ENCODE measurements at regions not wholly inside any gene's neighbourhood (a gene's known extent, or its start where the extent isn't known, plus 50 kb on each side); places are given as distances from the start of the nearest gene placed in this dataset.

GRCh38 chrX:142256935-142257334 lies 51.8 kb upstream of the MAGEC2 start:
- H3K9me3 ChIP-seq (ENCODE audit: control insufficient read depth, insufficient read depth, low read depth, low read length): no peaks in the 10 kb centered on the region; the same call in 1 of the 2 replicates
- TF ChIP-seq ZNF174 (tag by site-specific recombination; IDR thresholded peaks at IDR 0.05) (no peak), ZNF121 (tag by site-specific recombination; IDR thresholded peaks at IDR 0.05) (no peak), ZNF529 (tag by site-specific recombination; IDR thresholded peaks at IDR 0.05; ENCODE audit: insufficient replicate concordance) (no peak), FEZF1 (tag by site-specific recombination; IDR thresholded peaks at IDR 0.05) (no peak), ZNF114 (tag by site-specific recombination; IDR thresholded peaks at IDR 0.05) (no peak), ZNF639 (tag by site-specific recombination; IDR thresholded peaks at IDR 0.05) (no peak), GLIS1 (tag by site-specific recombination; IDR thresholded peaks at IDR 0.05) (no peak), ZNF248 (tag by site-specific recombination; IDR thresholded peaks at IDR 0.05) (no peak), ZNF843 (tag by site-specific recombination; IDR thresholded peaks at IDR 0.05) (no peak), ZNF394 (tag by site-specific recombination; IDR thresholded peaks at IDR 0.05; ENCODE audit: borderline replicate concordance) (no peak), ZNF211 (tag by site-specific recombination; IDR thresholded peaks at IDR 0.05; ENCODE audit: low read depth) (no peak)
- no peak overlapping the region for H3K27ac ChIP-seq (ENCODE audit: extremely low read depth, low read depth, low read length)
- no peaks in the 10 kb centered on the region for H3K36me3 ChIP-seq (ENCODE audit: control insufficient read depth in 2 of 2, insufficient read depth in 1 of 2, low read length in 2 of 2)
- ChIA-PET CTCF (no interaction called here), POLR2A (no interaction called here)
- H3K4me1 ChIP-seq (ENCODE audit: control insufficient read depth, insufficient read depth, low read length): no peaks in the 10 kb centered on the region
- H3K4me3 ChIP-seq (ENCODE audit: low read depth, low read length): no peak overlapping the region
